GM10248 (cell line): ENCODE measurements at regions not wholly inside any gene's neighbourhood (a gene's known extent, or its start where the extent isn't known, plus 50 kb on each side); places are given as distances from the start of the nearest gene placed in this dataset.

Experiments used
- CTCF ChIA-PET: fragments of 300-600 bp; sonication (Branson Sonifier 250); formaldehyde crosslinking; extraction: SDS; loops from one replicate; lab custom pipeline; 2021; ENCODE audit warnings: antibody characterized with exemption; lab: Yijun Ruan, JAX
- POLR2A ChIA-PET: fragments of 350-650 bp; sonication (Branson Sonifier 250); formaldehyde crosslinking; extraction: SDS; loops from one replicate; lab custom pipeline; 2020; ENCODE audit warnings: antibody characterized with exemption; lab: Yijun Ruan, JAX
- DNase-seq: peaks from one replicate; pipeline ENCODE4 v3.0.0; 2012; ENCODE audit errors: extremely low spot score
- TF ChIP-seq, protein P1 (sequence below): IDR thresholded peaks from 2 replicates; pipeline ENCODE4 v1.5.1; 2012; ENCODE audit warnings: mild to moderate bottlenecking, low read depth; ENCODE audit errors: extremely low read depth, missing control alignments, control extremely low read depth

DNA sequence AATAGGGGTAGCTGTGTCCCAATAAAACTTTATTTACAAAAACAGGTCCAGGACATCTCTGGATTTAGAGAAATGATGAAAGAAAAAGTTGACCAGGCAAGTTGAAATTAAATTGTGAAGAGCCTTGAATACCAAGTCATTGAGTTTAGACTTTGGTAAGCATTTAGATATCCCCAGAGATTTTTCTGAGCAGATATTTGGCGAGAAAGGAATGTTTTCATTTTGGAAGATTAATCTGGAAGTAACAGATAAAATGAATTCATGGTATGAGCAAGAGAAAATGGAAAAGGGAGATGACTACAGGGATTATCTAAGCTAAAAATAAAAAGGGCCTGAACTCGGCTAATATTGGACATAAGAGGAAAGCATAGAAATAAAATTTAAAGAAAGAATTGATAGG, 157.6 kb downstream of the ACTL7B start:
- DNase-seq: no peak
- CTCF ChIA-PET: no interaction called here
- TF ChIP-seq, protein P1, sequence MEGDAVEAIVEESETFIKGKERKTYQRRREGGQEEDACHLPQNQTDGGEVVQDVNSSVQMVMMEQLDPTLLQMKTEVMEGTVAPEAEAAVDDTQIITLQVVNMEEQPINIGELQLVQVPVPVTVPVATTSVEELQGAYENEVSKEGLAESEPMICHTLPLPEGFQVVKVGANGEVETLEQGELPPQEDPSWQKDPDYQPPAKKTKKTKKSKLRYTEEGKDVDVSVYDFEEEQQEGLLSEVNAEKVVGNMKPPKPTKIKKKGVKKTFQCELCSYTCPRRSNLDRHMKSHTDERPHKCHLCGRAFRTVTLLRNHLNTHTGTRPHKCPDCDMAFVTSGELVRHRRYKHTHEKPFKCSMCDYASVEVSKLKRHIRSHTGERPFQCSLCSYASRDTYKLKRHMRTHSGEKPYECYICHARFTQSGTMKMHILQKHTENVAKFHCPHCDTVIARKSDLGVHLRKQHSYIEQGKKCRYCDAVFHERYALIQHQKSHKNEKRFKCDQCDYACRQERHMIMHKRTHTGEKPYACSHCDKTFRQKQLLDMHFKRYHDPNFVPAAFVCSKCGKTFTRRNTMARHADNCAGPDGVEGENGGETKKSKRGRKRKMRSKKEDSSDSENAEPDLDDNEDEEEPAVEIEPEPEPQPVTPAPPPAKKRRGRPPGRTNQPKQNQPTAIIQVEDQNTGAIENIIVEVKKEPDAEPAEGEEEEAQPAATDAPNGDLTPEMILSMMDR: no peak
- POLR2A ChIA-PET: no interaction called here

DNA sequence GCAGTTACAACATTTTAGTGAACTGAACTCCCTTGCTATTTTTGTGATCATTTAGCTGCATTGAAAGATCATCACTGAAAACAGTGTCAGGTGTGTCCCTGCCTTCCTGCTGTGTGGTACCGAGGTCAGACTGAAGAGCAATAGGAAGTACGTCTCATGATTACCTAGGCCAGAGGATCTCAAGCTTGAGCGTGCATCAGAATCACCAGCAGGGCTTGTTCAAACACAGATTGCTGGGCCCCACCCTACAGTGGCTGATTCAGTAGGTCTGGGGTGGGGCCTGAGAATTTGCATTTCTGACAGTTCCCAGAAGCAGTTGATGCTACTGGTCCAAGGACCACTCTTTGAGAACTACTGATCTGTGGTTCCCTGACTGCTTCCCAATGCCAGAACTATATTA, 159.6 kb downstream of the ACTL7B start:
- no peak for DNase-seq
- TF ChIP-seq, protein P1: no peak
- ChIA-PET POLR2A (no interaction called here), CTCF (no interaction called here)

DNA sequence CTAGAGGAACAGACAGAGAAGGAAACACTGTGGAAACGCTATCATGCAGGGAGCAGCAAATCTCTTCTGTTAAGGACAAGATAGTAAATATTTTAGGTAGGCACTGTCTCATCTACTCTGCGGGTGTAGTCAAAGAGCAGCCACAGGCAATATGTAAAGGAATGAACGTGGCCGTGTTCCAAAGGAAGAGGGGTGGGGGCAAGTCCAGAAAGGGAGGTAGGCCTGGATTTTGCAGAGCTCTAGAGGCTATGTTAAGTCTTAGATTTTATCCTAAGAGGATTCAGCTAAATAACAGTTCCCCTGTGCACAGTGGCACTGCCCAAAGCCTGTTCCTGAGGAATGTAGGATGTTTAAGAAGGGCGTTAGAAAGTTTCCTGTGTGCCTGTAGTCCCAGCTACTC, 161.6 kb downstream of the ACTL7B start:
- DNase-seq: no peak
- CTCF ChIA-PET: no interaction called here
- TF ChIP-seq, protein P1: no peak
- POLR2A ChIA-PET: no interaction called here

DNA sequence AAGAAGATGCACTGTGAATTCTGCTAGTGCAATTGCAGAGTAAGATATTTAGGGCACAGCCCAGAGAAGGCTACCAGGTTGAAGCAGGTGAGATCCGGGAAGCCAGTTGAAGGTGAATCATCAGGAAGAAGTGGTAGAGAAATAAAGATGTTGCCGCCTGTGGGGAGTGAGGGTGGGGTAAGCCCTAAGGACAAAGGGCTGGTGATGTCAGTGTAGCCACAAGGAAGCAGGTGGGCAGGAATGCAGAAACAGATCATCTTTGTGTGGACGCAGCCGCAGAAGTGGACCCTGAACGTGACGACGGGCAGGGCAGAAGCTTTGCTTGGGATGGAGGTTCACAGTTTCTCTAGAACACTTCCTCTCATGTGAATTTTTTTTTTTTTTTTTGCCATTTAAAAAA, 164.2 kb downstream of the ACTL7B start:
- CTCF ChIA-PET: no interaction called here
- POLR2A ChIA-PET: no interaction called here
- no peak for DNase-seq
- TF ChIP-seq, protein P1: no peak

DNA sequence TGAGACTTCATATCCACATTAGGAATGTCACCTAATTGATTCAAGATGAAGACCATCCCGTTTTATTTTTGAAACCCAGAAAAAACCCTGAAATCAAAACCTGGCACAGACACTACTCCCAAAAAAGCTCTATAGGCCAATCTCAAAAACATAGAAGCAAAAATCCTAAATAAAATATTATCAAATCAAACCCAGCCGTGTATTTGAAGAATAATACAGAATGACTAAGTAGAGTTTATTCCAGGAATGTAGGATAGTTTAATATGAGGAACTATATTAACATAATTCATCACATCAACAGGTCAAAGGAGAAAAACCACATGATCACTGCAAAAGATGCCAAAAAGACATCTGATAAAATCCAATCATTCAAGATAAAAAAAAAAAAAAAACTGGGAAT, 167.1 kb downstream of the ACTL7B start:
- POLR2A ChIA-PET: no interaction called here
- CTCF ChIA-PET: no interaction called here
- TF ChIP-seq, protein P1: no peak
- DNase-seq: no peak

DNA sequence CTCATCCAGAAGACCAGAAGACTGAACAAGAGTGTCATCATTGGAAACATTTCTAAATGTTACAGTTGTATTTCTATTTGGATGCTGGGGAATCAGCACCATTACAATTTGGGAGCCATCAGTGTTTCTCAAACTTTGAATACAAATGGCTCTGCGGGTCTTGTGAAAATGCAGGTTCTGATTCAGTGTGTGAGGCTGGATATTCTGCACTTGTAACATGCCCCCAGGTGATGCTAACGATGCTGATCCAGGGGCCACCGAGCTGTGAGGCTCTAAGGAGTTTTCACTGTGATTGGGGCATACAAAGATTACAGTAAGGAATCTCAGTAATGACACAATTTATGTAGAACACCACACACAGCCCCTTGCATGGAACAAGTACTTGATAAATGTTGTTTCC, 167.7 kb downstream of the ACTL7B start:
- ChIA-PET CTCF (no interaction called here), POLR2A (no interaction called here)
- no peak for DNase-seq
- TF ChIP-seq, protein P1: no peak

DNA sequence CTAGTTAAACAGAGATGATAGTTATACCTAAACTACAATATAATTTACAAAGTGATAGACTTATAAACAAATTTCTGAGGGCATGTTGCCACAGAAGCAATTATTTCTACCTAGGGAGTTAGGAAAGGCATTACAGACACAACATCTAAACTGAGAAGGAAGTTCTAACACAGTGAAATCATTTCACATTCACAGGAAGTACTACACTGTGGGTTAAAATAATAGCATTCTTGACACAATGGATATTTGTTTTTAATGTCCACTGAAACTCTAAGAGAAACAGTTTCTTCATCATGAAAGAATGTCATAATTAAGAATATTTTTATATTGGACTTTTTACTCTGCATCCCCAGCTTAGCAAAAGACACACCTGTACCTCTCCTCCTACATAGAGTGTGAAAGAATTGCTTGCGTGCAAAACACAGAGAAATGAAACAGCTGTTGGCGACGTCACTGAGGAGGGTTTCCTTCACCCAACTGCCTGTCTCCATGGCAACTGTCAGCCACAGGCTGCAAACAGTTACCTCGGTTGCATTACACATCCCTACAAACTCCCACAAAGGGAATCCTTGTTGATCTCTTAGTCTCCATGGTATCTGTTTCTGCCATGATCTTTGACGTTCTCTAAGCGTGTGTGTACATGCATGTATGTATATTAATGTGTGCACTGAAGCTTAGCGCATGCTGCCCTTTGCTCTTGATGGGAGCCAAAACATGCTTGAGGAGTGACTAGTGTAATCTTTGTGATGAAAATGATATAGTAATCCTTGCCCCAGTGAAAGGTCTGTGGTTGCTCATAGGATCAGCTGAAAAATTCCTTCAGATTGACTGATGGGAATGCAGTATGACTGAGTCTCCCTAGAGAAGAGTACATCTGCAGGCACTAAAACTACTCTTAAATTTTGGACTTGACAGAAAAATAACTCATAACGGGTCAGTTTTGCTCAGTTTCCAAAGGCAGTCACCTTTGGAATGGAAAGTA, 168.5 kb downstream of the ACTL7B start:
- ChIA-PET CTCF (no interaction called here), POLR2A (no interaction called here)
- DNase-seq: no peak
- TF ChIP-seq, protein P1: no peak
